ENCODE measurements at regions not wholly inside any gene's neighbourhood (a gene's known extent, or its start where the extent isn't known, plus 50 kb on each side); places are given as distances from the start of the nearest gene placed in this dataset.

DNA sequence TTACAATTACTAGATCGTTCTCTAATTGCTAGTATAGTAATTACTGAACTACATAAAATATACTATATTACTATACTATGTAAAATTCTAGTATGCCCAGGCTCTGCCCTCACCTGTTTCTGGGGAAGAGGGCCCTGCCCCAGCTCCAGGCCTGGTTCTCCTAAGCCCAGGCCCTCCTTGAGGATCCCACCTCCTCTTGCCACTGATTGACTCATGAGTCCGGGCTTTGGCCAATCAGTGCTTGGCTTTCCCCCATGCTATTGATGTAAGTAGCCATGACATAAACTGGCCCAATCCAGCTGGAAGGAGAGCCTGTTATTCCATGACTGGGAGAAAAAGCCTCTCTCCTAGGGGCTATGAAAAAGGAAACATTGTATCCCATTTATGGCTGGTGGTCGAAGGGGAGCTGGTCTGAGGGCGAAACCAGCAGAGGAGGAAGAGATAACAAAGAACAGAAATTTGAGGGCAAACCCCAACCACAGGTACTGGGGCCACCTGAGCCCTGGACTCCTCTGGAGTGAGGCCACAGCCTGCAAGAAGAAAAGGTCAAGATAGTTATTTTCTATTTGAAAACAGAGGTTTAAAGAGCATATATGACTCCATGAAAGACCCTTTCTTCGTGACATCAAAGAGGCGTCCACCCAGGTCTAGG lies 129.3 kb upstream of the CD93 start:
- intact Hi-C loops (cut with DNase I) = no loop called here
- DNase-seq (no peak), ATAC-seq (no peak)

GRCh38 chr20:23214903-23215302 lies 128.8 kb upstream of the CD93 start:
- WGBS, 4 donors = 93 to 96% (median 95%) methylated on average over 5 of the region's 5 CpGs
- Histone ChIP-seq H3K27me3 (no peaks in the 10 kb centered on the region), H3K4me1 (no peaks in the 10 kb centered on the region), H3K27ac (no peak overlapping the region), H3K9me3 (peaks cover 0 to 21% (median 0%) of the 10 kb centered on the region in 12 donors), H3K36me3 (no peaks in the 10 kb centered on the region), H3K4me3 (no peak overlapping the region)
- TF ChIP-seq POLR2A (IDR thresholded peaks at IDR 0.05) = no peak
- no peak for TF ChIP-seq CTCF (IDR thresholded peaks at IDR 0.05)
- no peak for ATAC-seq
- intact Hi-C loops (cut with DNase I) = no loop called here
- DNase-seq = no peak

More for the DNA sequence above, 129.3 kb upstream of the CD93 start:
- no peak overlapping the region for H3K4me3 ChIP-seq
- H3K4me1 ChIP-seq = no peaks in the 10 kb centered on the region
- TF ChIP-seq CTCF (IDR thresholded peaks at IDR 0.05) = no peak
- no peak for TF ChIP-seq POLR2A (IDR thresholded peaks at IDR 0.05)
- no peaks in the 10 kb centered on the region for H3K27me3 ChIP-seq
- H3K36me3 ChIP-seq = no peaks in the 10 kb centered on the region
- H3K27ac ChIP-seq = no peak overlapping the region
- peaks cover 0 to 25% (median under 1%) of the 10 kb centered on the region in 12 donors for H3K9me3 ChIP-seq
- WGBS, 4 donors = 90 to 95% (median 94%) methylated on average over 6 of the region's 6 CpGs

GRCh38 chr20:23212464-23212995 lies 126.4 kb upstream of the CD93 start:
- Histone ChIP-seq H3K27ac (no peak overlapping the region), H3K9me3 (peaks cover 0 to 2% (median 0%) of the 10 kb centered on the region in 12 donors), H3K36me3 (no peaks in the 10 kb centered on the region), H3K4me1 (peaks cover 0 to 4% (median 0%) of the 10 kb centered on the region in 12 donors), H3K27me3 (no peaks in the 10 kb centered on the region), H3K4me3 (no peak overlapping the region)
- ATAC-seq (no peak), DNase-seq (no peak)
- TF ChIP-seq CTCF (IDR thresholded peaks at IDR 0.05) (no peak), POLR2A (IDR thresholded peaks at IDR 0.05) (no peak)
- WGBS, 4 donors = 67 to 92% (median 80%) methylated on average over 6 of the region's 6 CpGs
- intact Hi-C loops (cut with DNase I) = no loop called here

- TF ChIP-seq POLR2A (IDR thresholded peaks at IDR 0.05) (no peak), CTCF (IDR thresholded peaks at IDR 0.05) (no peak)
- Histone ChIP-seq H3K27me3 (no peaks in the 10 kb centered on the region), H3K4me1 (peaks cover 0 to 4% (median 0%) of the 10 kb centered on the region in 12 donors), H3K36me3 (no peaks in the 10 kb centered on the region), H3K27ac (no peak overlapping the region), H3K4me3 (no peak overlapping the region), H3K9me3 (no peaks in the 10 kb centered on the region)
- DNase-seq = no peak
- intact Hi-C loops (cut with DNase I) = no loop called here
- ATAC-seq = no peak
Measured at GRCh38 chr20:23212011-23212410, 125.9 kb upstream of the CD93 start.

Measured in heart left ventricle (tissue), 16 donors.